T-helper 2 cell treated with Interferon-gamma antibody and Interleukin-4, amounts not matched to agents 100 ng/mL and 5 ng/mL, for 36 hours (primary cell): ENCODE measurements at regions not wholly inside any gene's neighbourhood (a gene's known extent, or its start where the extent isn't known, plus 50 kb on each side); places are given as distances from the start of the nearest gene placed in this dataset.

Experiments used
- intact Hi-C: fragments of 100-400 bp; cut with micrococcal nuclease; formaldehyde crosslinking; loops from one replicate; pipeline ENCODE4 v1.15.1; 2023

DNA sequence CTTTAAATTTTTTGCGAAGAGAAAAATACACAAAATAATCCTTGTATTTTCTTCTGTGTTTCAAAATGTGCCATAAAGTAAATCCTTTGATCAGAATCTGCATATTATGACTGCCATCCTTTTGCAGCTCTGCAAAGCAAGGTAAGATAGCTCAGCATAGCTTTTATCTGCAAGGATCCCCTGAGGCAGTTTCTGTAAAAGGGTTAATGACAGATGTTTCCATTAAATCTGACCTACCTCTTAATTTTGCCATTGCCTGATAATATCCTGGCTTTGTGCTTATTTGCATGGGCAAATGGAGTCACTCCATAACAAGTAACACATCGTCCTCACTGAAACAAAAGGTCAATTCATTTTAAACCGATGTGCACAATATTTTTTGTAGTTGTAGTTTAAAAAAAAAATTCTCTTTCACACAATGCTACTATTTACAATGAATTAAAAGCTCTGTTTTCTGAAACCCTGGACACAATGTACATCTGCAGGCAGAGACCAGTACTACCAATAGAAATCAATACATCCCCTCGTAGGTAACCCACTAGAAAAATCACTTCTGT, 108.5 kb upstream of the SOX5 start:
- intact Hi-C loops, result no loop called here

DNA sequence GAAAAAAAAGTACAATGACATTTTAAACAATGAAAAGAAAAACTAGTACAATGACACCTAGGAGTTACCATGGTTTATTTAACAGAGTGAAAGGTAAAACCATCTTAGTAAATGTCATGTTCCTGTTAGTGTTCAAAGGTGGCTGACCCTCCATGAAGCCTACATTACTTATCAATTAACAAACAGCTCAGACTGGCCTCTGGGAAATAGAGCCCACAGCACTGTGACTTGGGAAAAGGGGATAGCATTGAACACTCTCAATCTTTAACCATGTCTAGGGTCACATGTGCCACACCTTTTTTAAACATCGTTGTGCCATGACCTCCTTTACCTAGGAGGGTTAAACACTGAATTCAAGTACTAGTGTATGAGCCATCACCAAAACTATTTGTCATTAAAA, 106.3 kb upstream of the SOX5 start:
- intact Hi-C loops, result no loop called here

DNA sequence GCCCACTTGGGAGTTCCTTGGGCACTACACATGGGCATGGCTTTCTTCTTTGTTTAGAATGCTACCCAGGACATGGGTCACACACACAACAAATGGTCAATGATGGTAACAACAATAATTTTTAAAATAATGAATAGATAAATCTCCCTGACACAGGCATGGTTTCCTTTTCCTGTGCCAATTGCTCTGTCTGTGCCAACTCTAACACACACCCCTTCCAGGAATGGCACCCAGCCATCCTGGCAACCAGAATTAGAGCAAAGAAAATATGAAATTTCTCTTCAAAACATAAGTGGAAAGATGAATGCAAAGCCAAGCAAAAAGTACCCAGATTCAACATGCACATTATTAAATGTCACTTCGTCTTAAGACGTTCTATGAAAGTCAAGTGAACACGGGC, 104.9 kb upstream of the SOX5 start:
- intact Hi-C loops, result no loop called here

DNA sequence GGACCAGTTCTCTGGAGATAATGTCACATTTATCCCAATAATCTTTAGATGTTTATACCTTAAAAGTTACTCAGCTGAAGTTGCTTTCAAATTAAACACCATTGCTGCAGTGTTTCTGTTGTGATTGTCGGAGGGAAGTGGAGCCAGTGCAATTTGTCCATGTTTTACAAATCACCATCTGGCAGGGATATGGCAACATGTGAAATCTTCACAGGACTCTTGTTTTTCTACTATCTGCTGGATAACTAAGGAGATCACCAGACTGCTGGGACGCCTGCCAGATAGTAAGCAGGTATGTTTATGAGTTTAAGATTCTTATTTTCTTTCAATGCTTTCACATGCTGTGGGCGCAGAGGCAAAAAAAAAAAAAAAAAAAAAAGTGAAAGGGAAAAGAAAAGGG, 100.3 kb upstream of the SOX5 start:
- intact Hi-C loops, result no loop called here

DNA sequence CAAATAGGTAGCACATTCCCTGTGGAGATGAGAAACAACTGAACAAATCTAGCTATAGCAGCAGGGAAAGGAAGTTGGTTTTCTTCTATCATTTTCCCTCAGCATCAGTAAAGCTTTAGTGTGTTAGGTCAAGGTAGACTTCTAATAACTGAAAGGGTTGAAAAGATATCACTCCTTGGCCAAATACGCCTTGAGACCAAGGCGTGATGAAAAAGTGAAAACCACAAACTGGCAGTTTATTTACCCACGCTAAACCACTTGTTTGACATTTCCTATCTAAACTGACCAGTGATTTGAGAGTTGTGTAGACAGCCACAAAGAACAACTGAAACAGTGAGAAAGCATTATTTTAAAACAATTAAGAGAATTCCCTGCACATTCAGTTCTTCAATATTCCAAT, 99.6 kb upstream of the SOX5 start:
- intact Hi-C loops, result no loop called here

DNA sequence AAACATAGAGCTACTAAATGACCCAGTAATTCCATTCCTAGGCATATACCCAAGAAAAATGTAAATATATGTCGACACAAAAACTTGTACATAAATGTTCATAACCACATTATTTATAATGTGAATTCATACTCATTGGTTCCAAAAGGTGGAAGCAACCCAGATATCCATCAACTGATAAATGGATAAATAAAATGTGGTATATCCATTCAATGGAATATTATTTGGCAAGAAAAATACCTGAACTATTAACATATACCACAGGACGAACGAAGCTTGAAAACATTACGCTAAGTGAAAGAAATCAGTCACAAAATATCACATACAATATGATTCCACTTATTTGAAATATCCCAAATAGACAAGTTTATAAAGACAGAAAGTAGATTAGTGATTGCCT, 99.0 kb upstream of the SOX5 start:
- intact Hi-C loops, result no loop called here

DNA sequence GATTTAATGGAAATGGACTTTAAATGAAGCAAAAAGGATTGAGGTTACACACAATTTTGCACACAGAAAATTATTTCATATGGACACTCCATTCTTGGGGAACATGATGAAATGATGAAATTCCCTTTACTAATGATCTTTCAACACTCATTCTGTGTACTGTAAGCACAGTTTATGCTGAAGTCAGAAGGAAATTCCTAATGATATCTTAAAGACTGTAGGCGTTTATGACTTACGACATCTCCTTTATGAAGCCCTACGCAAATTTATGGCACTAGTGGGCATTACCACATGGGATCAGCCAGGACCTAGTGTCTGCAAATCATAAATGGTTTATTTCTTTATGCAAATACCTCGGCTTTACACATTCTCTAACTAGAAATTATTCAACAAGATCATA, 97.9 kb upstream of the SOX5 start:
- intact Hi-C loops, result no loop called here

DNA sequence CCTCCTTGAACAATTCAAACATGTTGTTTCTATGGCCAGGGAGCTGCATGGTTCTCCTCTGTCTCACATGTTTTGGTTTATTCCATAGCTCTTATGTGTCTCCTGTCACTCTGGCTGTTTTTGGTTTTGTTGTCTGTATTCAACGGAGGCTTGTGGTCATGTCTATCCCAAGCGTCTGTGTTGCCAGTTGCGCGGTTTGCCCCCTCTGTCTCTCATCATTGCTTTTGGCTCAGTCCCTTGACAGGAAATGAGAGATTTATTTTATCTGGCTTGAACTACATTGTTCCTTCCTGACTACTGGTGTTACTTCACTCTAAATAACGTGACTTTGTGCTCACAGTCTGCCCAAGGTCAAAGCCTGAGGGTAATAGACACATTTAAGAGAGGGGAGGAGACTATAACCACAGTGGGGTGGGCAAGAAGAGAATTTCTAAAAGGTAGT, 96.4 kb upstream of the SOX5 start:
- intact Hi-C loops, result no loop called here

DNA sequence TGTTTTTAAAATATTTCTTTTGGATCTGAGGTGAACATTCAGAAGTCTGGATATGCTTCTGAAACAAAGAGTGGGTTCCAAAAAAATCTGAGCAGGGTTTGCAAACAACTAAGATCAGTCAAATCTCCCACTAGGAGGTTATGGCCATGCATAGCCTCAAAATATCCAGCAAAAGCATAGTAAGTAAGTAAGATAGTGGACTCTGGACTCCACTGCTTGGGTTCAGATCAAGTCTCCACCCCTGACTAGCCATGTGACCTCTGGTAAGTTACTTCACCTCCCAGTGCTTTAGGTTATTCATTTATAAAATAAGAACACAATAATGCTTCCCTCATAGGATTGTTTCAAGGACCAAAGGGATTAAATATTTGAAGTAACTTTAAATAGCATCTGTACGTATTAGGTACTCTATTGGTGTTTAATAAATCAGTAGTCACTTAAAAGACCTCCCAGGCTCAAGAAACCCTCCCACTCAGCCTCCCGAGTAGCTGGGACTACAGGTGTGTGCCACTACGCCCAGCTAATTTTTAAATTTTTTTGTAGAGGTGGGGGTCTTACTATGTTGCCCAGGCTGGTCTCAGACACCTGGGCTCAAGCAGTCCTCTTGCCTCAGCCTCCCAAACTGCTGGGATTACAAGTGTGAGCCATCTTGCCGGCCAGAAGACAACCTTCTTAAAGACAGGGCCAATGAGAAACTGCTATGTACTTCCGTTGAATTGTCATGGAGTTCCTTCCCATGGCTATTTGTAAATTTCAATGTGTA, 95.7 kb upstream of the SOX5 start:
- intact Hi-C loops, result no loop called here

DNA sequence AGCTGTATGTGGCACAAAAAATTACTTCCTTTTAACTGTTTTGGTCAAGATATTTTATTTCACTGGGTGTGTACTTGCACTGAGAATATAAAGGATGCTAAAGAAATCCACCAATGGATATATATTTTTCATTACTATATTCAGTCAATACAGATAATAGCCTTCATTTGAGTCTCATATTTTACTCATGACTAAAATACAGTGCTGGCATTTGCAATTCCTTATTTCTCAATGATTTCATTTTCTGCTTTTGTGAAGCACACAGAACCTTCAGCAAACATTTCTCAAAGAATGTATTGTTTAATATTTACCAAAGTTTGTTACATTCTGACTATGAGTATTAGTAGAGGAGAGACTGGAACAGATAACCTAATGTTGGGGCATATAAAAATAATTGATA, 93.2 kb upstream of the SOX5 start:
- intact Hi-C loops, result no loop called here

DNA sequence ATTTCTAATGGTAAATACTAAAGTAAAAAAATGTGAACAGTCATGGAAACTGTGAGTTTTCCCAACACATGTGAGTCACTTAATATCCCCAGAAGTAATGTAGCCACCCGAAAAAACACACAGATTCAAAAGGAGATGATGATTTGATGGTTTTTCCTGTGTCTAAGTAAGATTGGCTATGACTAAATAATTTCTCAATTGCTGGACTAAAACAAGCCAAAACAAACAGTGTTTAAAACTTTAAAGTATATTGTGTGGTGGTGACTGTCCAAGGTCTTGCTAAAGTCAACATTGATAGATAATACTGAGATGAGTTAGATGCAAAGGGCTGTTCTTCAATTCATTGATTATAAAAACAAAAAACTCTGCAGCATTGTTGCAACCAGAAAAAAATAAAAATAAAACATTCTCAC, 89.6 kb upstream of the SOX5 start:
- intact Hi-C loops, result no loop called here

DNA sequence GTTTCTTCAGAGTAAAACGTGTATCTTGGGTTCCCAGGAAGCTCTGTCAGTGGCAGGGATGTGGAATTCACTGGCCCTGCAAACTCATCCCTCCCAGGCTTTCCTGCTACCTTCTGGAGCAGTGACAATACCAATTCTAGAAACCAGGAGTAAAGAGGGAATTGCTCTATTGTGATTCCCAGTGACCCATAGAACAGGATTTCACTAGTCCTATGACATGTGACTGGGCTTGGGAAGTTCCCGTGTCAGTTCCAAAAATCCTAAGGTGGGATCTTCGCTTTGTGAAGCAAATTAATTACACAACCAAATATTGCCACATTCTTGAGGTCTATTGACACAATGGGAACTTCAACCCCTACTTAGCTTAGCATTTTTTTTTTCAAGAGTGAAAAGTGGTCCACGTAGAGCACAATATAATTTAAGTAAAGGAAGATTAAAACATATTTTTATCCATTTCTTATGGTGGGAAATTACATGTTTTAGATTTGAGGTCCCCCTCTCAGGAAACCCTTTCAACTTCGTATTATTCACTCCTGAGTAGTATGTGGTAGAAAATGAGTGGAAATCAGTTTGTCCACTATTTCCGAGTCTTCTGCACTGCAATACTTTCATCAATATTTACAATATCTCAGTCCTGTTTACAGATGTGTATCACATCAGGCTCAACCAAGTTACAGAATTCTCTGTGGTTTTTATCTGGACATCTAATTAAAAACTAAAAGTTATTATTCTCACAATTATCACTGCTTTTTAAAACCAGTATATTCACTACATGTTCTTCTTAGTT, 88.9 kb upstream of the SOX5 start:
- intact Hi-C loops, result no loop called here

DNA sequence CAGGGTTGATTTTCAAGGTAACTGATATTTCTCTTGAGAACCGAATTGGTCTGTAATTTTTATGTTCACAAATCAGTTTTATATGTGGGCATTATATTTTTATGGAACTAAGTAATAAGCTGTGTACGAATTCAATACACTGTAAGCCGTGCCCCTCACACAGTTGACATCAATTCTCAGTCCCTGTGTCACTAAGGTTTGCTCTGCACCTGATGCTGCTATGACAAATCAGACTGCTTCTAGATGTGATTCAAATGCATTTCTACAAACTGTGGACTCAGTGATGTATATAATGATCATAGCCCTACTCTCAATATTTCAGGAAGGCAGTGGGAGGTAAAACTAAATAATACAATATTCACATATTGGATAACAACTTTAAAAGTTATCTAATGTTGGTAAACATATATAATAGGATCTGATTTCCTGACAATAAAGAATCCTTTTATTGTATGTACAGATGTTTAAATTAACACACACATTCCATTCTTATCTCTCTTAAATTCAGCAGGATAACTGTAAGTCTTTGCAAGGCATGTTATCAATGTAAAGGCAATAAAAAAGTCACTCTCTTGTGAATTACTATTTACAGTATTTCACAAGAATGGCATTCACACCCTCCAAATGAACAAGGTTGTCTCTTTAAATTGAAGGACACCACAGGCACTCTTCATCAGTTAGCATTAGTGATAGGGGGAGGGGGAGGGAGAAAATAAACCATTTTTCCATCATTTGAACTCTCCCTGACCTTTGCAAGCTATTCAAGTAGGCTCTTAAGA, 87.2 kb upstream of the SOX5 start:
- intact Hi-C loops, result no loop called here

DNA sequence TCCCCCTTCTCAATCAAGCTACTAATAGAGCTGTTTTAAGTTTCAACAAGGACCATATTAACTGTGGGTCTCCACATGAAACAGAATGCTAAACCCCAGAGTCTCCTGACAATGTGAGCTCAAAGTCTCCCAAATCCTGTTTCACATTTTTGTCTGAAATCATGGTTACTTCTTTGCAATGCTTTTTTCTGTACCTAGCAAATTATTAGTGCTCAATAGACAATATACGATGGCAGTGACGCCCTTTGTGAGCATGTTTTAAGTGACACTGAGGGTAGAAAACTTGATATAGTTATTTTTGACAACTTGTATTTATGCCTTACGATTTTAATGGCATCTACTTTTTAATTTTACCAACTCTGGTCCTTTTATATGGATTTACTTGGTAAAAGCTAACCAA, 85.4 kb upstream of the SOX5 start:
- intact Hi-C loops, result no loop called here

DNA sequence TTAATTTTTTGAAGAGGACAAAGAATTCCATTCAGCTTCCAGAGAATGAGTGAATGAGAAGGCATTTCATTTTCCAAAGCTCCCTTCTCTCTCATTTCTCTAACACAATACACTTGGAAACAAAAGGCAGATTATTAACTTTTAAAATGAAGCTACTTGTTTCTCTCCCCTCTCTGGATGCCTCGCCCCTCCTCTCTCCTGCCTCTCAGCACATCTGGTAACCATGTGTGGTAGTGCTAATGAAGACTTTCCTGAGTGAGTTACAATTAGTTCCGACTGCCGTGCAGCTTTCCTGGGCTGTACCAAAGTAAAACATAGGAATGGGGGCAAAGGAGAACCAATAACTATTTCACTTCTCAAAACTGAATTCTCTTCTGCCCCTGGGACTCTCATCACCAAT, 84.7 kb upstream of the SOX5 start:
- intact Hi-C loops, result no loop called here

DNA sequence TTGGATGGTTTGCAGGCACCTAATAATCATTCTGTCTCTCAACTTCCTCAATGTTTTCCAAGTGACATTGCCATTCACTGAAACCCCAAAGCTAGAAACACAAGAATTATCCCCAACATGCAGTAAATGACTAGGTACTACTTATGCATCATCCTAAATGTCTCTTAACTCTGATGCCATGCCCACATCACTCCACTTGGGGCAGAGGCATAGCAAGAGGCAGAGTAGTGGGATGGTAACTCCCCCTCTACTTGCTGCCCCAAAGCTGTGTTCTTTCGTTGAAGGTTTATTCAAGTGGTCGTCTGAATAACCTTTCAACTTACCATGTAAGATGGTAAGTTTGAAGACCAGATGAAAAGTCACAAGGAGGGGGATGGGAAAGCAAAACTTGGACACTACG, 77.9 kb upstream of the SOX5 start:
- intact Hi-C loops, result no loop called here

DNA sequence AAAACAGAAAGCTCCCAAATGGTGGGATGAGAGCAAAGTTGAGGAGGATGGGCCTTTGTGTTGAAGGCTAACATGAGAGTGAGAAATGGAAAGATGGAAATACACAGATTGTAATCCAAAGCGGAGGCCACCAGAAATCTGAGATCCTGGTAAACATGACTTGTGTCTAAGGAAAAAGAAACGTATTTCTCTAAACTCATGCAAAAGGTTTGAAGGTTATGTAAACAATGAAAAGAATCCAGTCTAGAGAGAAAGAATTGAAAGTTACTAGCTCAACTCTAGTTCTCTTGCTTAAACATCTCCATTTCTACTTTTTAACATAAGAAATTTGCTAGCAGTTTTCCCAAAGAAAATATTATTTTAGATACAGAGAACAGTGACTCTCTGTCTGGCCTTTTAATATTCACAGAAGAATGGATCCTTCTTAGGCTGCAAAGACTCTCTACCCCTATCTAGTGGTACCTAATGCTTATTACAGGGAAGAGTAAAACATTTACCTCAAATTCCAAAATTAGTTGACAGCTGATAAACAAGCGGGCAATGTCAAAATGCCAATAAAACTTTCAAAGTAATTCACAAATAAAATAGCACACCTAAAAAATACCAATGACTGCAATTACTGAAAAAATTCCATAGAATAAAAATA, 75.8 kb upstream of the SOX5 start:
- intact Hi-C loops, result no loop called here

DNA sequence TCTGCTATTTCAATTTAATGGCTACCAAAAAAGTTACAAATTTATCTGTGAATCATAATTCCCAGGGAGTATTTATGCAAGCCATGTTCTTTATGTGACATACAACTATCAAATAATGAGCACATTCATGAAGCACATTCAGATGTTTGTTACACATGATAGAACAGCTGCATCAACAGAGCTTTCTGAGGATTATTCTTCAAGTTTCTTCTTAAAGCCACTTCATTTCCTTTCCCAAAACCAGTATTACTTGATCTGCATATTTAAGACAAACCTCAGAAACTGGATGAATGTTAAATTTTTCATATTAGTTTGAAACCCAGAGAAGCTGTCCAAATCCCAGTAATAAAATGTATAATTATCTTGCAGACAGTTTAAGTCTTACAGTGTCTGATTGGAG, 73.6 kb upstream of the SOX5 start:
- intact Hi-C loops, result no loop called here

DNA sequence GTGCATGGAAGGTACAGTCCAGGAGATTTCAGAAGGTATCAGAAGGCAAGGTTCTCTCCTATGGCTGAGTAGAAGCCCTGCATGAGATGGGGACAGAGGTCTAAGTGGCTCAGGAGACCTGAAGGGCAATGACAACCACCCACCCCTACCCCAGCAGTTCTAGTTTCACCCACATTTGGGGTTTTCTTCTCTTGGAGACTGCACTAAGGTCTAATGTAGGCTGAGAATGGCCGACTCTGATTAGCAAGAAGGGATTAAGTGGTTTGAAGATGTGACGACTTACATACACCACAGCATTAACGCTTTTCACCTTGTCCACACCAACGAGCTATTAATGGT, 71.7 kb upstream of the SOX5 start:
- intact Hi-C loops, result no loop called here

DNA sequence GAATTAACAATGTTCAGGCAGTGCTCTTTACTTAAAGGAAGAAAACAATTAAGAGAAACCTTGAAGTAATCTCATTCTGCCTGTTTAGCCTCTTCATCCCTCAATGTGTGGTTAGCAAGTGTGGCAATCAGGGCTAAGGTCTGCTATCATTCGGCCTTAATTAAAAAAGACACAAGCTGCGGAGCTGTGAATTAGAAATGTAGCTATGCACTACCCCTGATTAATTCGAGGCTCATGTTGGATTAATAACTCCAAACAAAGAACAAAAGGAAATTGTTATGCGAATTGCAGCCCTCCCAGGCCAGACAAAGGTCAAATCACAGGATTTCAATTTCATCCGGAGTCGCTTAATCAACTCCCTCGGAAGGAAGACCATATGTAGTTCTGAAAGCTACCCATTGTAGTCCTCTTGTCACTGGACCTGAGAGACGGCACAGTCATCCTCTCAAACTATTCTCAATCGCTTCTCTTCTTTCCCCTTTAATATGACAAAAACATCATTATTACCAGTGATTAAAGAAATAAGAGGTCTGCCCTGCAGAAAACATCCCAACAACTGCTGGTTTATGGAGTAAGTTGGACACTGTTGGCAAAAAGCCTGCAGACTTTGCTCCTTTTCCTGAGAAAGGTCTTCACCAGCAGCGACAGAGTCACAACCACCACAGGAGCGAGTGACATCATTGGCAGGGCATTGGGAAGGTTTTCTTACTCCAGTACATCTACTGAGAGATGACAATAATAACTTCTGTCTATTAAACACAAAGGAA, 71.1 kb upstream of the SOX5 start:
- intact Hi-C loops, result no loop called here

DNA sequence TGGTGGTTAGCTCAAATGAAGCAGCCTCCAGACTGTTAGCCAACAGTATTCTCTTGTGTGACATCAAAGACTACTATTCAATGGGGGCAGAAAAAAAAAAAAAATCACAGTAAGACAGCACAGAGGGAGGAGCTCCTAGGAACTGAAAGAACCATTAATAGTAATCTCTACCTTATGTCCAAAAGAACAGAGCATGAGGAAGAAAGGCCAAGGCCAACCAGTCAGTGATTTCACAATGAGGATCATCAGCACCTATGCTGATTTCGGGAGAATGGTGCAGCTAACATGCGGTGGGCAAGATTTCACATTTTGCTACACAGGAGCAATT, 66.3 kb upstream of the SOX5 start:
- intact Hi-C loops, result no loop called here
